GM12892 (cell line): ENCODE measurements at regions not wholly inside any gene's neighbourhood (a gene's known extent, or its start where the extent isn't known, plus 50 kb on each side); places are given as distances from the start of the nearest gene placed in this dataset.

ENCODE experiments used
- POLR2A ChIP-seq: IDR thresholded peaks from 2 replicates; pipeline ENCODE4 v1.6.1; 2011; ENCODE audit warnings: low read depth, low read length, control low read depth
- POLR2AphosphoS5 ChIP-seq: IDR thresholded peaks from 2 replicates; pipeline ENCODE4 v1.6.1; 2011; ENCODE audit warnings: low read depth, low read length, control low read depth
- TAF1 ChIP-seq: IDR thresholded peaks from 2 replicates; pipeline ENCODE4 v1.6.1; 2011; ENCODE audit warnings: low read depth, mild to moderate bottlenecking, control low read depth, low read length, borderline replicate concordance

- no peak for TF ChIP-seq POLR2A
- no peak for TF ChIP-seq POLR2AphosphoS5
- no peak for TF ChIP-seq TAF1
Observed at GRCh38 chr10:129244298-129244697, 222.7 kb upstream of the MGMT start.
